Subcutaneous abdominal adipose tissue (tissue), 5 donors: ENCODE measurements at regions not wholly inside any gene's neighbourhood (a gene's known extent, or its start where the extent isn't known, plus 50 kb on each side); places are given as distances from the start of the nearest gene placed in this dataset.

Experiments used
- H3K27ac ChIP-seq: one replicate; pipeline ENCODE4 v1.7.0; 2013; ENCODE audit warnings: low read depth, mild to moderate bottlenecking, inconsistent platforms, low read length, moderate library complexity
- H3K27me3 ChIP-seq, 5 donors: one replicate each; pipeline ENCODE4 v1.7.0; 2013; ENCODE audit warnings: low read length in 5 of 5, inconsistent platforms in 1 of 5; ENCODE audit not compliant: control insufficient read depth in 5 of 5, insufficient read depth in 4 of 5
- H3K36me3 ChIP-seq, 5 donors: one replicate each; pipeline ENCODE4 v1.7.0; 2013; ENCODE audit warnings: low read length in 5 of 5; ENCODE audit not compliant: control insufficient read depth in 5 of 5, insufficient read depth in 5 of 5
- H3K4me1 ChIP-seq, 5 donors: one replicate each; pipeline ENCODE4 v1.7.0; 2013; ENCODE audit warnings: low read length in 5 of 5, mild to moderate bottlenecking in 3 of 5, moderate library complexity in 1 of 5; ENCODE audit not compliant: control insufficient read depth in 5 of 5, insufficient read depth in 5 of 5
- H3K4me3 ChIP-seq, 5 donors: one replicate each; pipeline ENCODE4 v1.7.0; 2013; ENCODE audit warnings: low read length in 5 of 5, low read depth in 1 of 5
- H3K9ac ChIP-seq, 5 donors: one replicate each; pipeline ENCODE4 v1.7.0; 2013; ENCODE audit warnings: low read length in 5 of 5, mild to moderate bottlenecking in 4 of 5, moderate library complexity in 3 of 5
- H3K9me3 ChIP-seq, 5 donors: one replicate each; pipeline ENCODE4 v1.7.0; 2013; ENCODE audit warnings: low read length in 5 of 5; ENCODE audit not compliant: control insufficient read depth in 5 of 5
- donor health status: healthy.
- donor health status: healthy.
- donor health status: healthy.
- donor health status: healthy.
- donor health status: healthy.

DNA sequence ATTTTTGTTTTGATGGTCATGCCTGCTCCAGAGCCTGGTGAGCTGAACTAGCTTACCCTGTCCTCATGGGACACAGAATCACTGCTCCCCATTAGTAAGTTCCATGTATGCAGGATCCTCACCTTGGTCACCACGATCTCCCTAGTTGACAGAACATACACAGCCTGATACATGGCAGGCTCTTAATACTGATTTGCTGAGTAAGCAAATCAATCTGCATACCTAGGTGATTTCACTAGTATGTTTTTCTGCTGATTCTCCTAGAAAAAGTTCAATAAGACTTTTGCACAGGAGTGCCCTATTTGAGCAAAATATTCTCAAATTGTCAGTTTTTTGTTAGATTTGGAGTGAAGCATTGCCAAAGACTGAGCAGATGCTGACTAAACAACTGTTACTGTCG lies 113.7 kb downstream of the ACER2 start:
- Histone ChIP-seq H3K36me3 (no peaks in the 10 kb centered on the region), H3K4me1 (no peaks in the 10 kb centered on the region), H3K27me3 (no peaks in the 10 kb centered on the region), H3K4me3 (no peak overlapping the region), H3K27ac (no peak overlapping the region), H3K9ac (no peak overlapping the region), H3K9me3 (no peaks in the 10 kb centered on the region)

DNA sequence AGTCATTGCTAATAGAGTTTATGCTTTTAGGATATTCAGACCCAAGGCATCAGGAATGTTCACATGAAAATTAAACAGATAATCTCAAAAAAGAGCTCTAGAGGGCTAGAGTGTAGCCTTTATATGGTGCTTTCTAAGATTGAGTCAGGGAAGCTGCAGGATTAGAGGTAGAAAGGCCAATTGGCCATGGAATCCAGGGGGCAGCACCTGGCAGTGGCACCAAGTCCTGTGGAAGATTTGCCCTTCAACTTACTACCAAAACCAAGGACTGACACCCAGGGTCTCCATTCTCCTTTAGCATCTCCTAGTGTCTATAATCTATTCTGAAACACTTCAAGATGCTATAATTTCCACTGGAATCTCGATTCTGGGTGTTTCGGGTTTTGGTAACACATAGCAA lies 112.4 kb downstream of the ACER2 start:
- Histone ChIP-seq H3K9me3 (no peaks in the 10 kb centered on the region), H3K27me3 (peaks cover 0 to 4% (median 0%) of the 10 kb centered on the region in 5 donors), H3K36me3 (no peaks in the 10 kb centered on the region), H3K4me3 (no peak overlapping the region), H3K9ac (no peak overlapping the region), H3K4me1 (no peaks in the 10 kb centered on the region), H3K27ac (no peak overlapping the region)

DNA sequence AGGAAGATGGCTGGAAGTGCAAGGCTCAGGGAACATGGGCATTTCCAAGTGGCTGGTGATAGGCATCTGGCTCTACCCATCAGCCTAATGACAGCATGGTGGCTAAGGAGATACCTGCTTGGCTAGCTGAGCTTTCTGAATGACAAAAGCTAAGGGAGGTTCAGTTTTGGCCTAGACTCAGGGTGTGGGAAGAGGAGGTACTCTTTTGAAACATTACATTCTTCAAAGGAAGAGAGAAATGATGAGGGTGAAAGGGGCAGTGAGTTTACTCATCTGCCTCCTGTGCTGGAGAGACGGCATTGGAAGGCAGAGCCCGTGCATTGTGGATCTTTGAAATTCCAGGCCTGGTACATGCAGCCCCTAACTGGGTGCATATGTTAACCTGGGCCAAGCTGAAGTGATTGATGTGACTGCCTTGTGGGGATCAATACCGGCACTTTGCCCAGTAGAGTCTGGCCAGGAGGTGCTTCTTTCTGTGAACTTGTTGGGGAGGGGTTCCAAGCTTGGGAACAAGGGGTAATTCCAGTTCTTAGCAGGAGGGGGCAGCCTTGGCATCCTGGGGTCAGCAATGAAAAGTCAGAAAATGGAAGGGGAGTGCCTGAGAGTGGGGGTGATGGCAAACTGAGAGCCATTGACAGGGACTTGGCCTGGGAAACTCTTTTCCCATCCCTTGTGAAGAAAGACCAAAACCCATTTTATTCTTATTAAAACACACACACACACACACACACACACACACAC lies 108.6 kb downstream of the ACER2 start:
- Histone ChIP-seq H3K36me3 (no peaks in the 10 kb centered on the region), H3K4me1 (peaks cover 0 to 2% (median 0%) of the 10 kb centered on the region in 5 donors), H3K27ac (no peak overlapping the region), H3K9ac (no peak overlapping the region), H3K9me3 (no peaks in the 10 kb centered on the region), H3K4me3 (no peak overlapping the region), H3K27me3 (peaks cover 0 to 4% (median 0%) of the 10 kb centered on the region in 5 donors)

DNA sequence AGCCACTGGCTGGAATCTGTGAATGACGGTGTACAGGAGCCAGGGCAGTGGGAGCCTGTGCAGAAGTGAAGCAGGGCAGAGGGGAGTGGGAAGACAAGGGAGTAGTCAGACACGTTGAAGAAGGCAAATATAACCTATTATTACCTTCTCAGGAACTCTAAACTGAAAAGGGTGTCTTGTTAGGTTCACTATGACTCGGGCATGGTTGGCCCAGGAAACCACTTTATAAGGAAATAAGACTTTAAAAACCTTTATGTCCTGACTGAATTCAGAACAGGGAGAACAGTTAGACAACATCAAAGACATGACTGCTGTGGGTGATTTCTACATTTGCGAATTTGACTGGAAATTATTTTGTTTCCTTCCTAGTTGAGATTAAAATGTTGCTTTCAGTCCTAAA lies 107.5 kb downstream of the ACER2 start:
- Histone ChIP-seq H3K36me3 (no peaks in the 10 kb centered on the region), H3K4me3 (no peak overlapping the region), H3K4me1 (peaks cover 0 to 2% (median 0%) of the 10 kb centered on the region in 5 donors), H3K27me3 (peaks cover 0 to 4% (median 0%) of the 10 kb centered on the region in 5 donors), H3K9ac (no peak overlapping the region), H3K9me3 (no peaks in the 10 kb centered on the region), H3K27ac (no peak overlapping the region)

DNA sequence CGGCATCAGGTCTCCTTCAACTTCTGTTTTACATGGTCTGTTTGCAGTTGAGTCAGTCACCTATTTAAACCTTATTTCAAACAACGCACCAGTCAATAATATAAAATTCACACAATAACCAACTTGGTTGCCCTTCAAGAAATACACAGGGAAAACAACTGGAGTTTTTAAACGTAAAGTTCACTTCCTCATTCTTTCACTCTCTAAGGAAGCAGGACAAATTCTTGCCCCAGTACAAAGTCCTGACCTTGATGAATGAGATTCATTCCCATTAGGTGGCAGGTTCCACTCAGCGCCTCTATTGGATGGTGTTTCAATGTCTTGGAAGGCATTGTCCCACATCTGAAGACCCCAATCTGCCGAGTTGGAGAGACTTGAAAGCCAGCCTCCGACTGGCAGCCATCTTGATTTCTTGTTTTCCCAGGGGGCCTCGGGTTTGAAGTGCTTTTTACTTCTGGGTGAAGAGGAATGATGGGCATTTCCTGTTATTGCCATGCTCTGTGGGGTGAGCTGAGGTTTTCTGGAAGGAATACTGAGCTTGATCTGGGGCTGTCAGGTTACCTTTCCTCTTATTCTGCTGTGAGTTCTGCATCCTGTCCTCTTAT lies 105.0 kb downstream of the ACER2 start:
- no peak overlapping the region for H3K9ac ChIP-seq
- no peak overlapping the region for H3K27ac ChIP-seq
- H3K9me3 ChIP-seq: no peaks in the 10 kb centered on the region
- H3K27me3 ChIP-seq: peaks cover 0 to 4% (median 0%) of the 10 kb centered on the region in 5 donors
- peaks cover 0 to 2% (median 0%) of the 10 kb centered on the region in 5 donors for H3K4me1 ChIP-seq
- no peaks in the 10 kb centered on the region for H3K36me3 ChIP-seq
- H3K4me3 ChIP-seq: peak overlapping the region in 2 of 5 donors; percentile 16 to 18

DNA sequence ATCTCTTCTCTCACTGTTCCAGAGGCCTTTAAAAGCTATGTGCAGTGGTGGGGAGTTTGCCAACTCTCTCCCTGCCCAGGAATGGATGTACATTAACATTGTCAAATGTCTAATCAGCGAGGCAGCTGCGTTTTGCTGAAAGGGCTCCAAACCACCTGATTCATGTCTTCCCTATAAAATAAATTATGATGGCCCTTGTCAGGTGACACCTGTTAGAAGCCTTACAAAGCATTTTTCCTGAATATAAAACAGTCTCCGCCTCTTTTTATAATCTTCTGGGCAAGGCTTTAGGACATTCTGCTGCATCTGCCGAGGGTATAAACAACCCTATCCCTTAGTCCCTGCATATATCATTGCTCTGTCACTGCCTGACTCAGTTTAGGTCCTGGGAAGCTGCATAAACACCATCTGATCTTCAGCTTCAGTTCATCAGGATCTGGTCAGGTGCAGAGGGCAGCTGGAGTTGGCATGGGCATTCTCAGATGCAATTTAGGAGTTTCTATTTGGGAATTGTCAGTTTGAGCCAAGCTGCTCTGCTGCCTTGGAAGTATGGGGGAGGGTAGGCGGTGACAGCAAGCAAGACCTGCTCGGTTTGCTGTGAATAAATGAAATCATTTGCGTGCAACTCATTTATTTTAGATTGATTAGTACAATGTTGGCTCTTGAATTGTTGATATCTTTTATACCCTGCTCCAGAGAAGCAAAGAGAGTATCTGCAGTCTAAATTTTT lies 103.5 kb downstream of the ACER2 start:
- no peak overlapping the region for H3K4me3 ChIP-seq
- H3K27me3 ChIP-seq: peaks cover 0 to 3% (median 0%) of the 10 kb centered on the region in 5 donors
- no peak overlapping the region for H3K27ac ChIP-seq
- peaks cover 0 to 2% (median 0%) of the 10 kb centered on the region in 5 donors for H3K4me1 ChIP-seq
- no peaks in the 10 kb centered on the region for H3K36me3 ChIP-seq
- no peaks in the 10 kb centered on the region for H3K9me3 ChIP-seq
- no peak overlapping the region for H3K9ac ChIP-seq

DNA sequence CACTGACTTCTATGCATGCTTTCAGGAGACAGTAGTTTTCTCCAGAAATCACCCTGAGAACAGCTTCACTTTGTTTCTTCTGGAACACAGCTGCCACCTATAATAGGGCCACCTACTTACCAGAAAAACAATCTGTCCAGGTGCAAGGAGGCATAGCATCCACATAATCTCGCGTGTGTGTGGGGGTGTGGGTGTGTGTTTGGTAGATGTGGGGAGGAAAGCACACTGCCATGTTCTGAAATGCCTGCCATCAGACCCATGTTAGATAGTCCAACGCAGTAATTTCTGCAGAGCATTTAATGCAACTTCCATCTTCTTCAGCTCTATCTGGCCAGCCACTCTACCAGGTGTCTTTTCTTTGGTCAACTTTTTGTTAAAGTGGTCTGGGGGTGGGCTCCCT lies 102.9 kb downstream of the ACER2 start:
- no peak overlapping the region for H3K4me3 ChIP-seq
- no peaks in the 10 kb centered on the region for H3K27me3 ChIP-seq
- no peaks in the 10 kb centered on the region for H3K36me3 ChIP-seq
- H3K27ac ChIP-seq: no peak overlapping the region
- H3K4me1 ChIP-seq: peaks cover 0 to 2% (median 0%) of the 10 kb centered on the region in 5 donors
- no peak overlapping the region for H3K9ac ChIP-seq
- H3K9me3 ChIP-seq: no peaks in the 10 kb centered on the region

DNA sequence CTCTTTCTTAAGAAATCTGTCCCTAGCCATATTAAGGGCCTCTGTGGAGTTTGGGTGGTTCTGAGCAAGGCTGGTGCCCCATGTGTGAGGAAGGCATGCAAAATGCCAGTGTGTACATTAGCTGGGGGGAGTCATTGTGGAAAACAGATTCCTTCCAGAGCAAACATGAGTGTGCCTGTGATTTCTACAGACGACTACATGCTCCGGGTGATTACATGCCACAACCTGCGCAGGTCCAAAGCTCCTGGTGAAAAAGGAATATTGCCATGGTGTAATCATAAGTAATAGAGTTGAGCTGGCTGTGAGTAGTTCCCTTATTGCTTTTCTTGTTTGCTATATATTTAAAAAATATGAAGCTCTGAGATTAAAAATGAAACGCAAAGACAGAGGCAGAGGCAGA lies 102.1 kb downstream of the ACER2 start:
- Histone ChIP-seq H3K27me3 (no peaks in the 10 kb centered on the region), H3K9me3 (no peaks in the 10 kb centered on the region), H3K27ac (no peak overlapping the region), H3K9ac (no peak overlapping the region), H3K4me1 (peaks cover 0 to 2% (median 0%) of the 10 kb centered on the region in 5 donors), H3K4me3 (no peak overlapping the region), H3K36me3 (no peaks in the 10 kb centered on the region)
